GM12864 (cell line): ENCODE measurements at regions not wholly inside any gene's neighbourhood (a gene's known extent, or its start where the extent isn't known, plus 50 kb on each side); places are given as distances from the start of the nearest gene placed in this dataset.

Experiments
- DNase-seq: peaks from one replicate; pipeline ENCODE4 v3.0.0-alpha.2; 2011; ENCODE audit warnings: low read depth
- H3K4me3 ChIP-seq: 2 replicates; pipeline ENCODE4 v1.5.1; 2011; ENCODE audit warnings: mild to moderate bottlenecking, low read depth, low read length, control low read depth
- CTCF ChIP-seq: IDR thresholded peaks from 2 replicates; pipeline ENCODE4 v1.5.1; 2011; ENCODE audit warnings: low read depth, mild to moderate bottlenecking, moderate library complexity, low read length, control low read depth, inconsistent platforms; ENCODE audit errors: missing control alignments

GRCh38 chr4:32798471-32799159 lies 2078.4 kb downstream of the PCDH7 start:
- H3K4me3 ChIP-seq: no peak overlapping the region
- no peak for DNase-seq
- TF ChIP-seq CTCF: no peak

GRCh38 chr4:32824336-32824735 lies 2104.2 kb downstream of the PCDH7 start:
- no peak for DNase-seq
- H3K4me3 ChIP-seq: no peak overlapping the region
- no peak for TF ChIP-seq CTCF

GRCh38 chr4:32826169-32826568 lies 2106.0 kb downstream of the PCDH7 start:
- DNase-seq: no peak
- TF ChIP-seq CTCF: no peak
- H3K4me3 ChIP-seq: no peak overlapping the region

- no peak for DNase-seq
- no peak for TF ChIP-seq CTCF
- no peak overlapping the region for H3K4me3 ChIP-seq
Measured at GRCh38 chr4:32830160-32830559, 2110.0 kb downstream of the PCDH7 start.

- no peak overlapping the region for H3K4me3 ChIP-seq
- DNase-seq: no peak
- no peak for TF ChIP-seq CTCF
Measured at GRCh38 chr4:32831104-32831503, 2110.9 kb downstream of the PCDH7 start.

- no peak overlapping the region for H3K4me3 ChIP-seq
- no peak for TF ChIP-seq CTCF
- no peak for DNase-seq
Measured at GRCh38 chr4:32840461-32841189, 2120.5 kb downstream of the PCDH7 start.
